NCI-H460 (cell line): ENCODE measurements at regions not wholly inside any gene's neighbourhood (a gene's known extent, or its start where the extent isn't known, plus 50 kb on each side); places are given as distances from the start of the nearest gene placed in this dataset.
A peak's percentile ranks its signal among the peaks of the same experiment; 100 is the strongest.
"Not testable (repeated sequence)": the region's sequence is repeated elsewhere in the genome, so short reads cannot be mapped to it uniquely, and the experiment has no call there.

Source experiments
- DNase-seq: peaks from one replicate; pipeline ENCODE4 v3.0.0-alpha.2; 2016; ENCODE audit warnings: low read depth; ENCODE audit errors: extremely low read depth

DNA sequence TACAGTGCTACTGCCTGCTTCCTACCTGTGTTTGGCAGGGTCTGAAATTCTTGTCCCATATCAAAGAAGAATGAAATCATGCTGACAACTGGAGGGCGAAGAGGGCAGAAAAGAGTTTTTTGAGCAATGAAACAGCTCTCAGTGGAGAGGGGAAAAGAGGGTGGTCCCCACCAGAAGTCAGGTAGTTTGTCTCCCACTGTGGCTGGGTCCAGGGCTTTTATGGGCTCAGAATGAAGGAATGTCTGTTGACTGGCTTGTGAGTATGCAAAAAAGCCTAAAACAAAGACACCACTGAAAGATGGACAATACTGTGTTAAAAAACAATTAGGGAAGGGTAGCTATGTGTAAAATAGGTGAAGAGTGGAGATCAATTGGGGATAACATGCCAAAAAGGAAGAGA, 115.0 kb downstream of the ADAM29 start:
- no peak for DNase-seq

DNA sequence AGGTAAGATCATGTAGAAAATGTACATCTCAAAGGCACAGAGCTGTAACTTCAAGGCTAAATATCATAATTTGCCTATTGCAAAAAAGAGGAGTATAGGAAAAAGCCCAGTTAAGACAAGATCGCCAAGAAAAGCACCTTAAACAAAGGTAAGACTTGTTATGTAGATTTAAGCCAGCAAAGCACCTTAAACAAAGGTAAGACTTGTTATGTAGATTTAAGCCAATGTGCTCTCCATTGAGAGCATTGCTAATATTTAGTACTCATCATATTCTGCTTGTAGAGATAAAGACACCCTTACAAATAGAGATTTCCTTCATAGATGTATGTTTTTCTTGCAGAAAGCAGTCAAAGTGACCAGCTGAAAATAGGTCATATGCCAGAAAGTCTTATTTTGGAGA, 115.8 kb downstream of the ADAM29 start:
- DNase-seq = no peak

DNA sequence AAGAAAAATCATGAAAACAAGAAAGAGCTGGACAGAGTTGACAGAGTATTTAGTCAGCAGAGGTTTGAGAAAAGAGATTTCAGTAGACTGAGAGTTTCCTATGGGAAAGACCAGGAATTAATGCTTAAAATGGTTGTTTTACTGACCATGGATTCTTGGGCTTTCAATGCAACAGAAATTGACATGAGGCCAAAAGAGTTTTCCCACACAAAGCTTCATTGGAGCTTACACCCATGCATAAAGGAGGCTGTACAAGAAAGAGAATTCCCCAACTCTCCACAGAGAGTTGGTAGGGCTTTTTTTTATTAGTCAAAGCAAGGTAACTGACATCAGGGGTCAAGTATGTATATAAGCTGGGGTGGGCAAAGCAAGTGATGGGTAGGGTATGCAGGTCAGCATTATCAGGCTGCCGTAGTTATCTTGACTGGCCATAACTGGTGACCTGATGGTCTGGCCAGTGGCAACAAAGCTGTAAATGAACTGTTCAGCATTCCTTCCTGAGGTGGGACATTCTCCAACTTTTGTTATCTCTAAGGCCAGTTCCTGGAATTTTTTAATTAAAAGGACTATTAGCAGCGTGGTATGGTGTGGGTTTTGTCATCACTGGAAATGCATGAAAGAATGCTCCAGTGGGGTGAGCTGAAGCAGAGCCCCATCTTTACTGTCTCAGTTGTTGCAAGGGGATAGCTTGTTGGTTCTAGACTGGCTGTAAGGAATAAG, 117.0 kb downstream of the ADAM29 start:
- DNase-seq = no peak

DNA sequence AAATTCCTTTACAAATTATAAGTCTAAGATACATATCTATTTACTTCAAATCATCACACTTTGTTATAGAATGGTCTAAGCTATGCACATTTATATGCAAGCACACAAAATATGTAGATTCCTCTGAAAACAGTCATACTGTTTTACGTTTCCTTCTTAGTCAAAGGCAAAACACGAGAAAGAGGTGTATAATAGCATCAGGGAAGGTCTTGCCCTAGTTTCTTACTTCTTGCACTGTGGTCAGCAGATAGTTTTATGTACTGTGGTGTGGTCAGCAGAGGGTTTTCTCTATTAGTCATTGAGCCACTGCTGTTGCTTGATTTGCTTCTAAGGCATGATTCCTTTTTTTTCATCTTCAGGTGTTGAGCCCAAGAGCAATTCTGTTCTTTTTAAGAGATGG, 117.7 kb downstream of the ADAM29 start:
- no peak for DNase-seq

DNA sequence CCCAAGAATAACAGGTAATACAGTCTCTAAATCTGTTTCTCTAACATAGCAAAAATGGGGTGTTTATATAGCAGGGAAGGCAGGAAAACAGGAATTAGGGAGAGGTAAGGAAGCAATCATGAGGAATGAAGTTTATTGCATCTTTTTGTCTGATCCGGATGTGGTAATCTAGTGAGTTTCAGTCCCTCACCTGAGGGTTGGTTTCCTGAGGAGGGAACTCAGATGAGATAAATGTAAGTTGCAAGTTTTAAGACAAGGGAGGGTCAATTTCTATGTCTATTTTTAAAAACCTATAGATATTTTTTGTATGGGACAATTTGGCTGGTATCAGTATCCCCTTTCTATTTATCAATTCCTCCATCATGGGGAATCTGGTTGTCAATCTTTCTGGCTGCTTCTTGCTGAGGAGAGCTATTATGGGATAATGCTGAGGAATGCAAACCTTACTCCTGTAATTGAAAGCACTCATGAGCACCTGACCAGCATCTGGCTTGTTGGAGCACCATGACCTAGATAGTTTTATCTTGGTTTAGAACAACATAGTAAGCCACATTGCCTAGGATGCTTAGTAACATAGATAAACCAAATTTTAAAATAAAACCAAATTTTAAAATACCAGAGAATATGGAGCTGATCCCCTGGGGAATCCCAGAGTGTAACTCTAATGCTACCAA, 130.1 kb downstream of the ADAM29 start:
- DNase-seq = no peak

DNA sequence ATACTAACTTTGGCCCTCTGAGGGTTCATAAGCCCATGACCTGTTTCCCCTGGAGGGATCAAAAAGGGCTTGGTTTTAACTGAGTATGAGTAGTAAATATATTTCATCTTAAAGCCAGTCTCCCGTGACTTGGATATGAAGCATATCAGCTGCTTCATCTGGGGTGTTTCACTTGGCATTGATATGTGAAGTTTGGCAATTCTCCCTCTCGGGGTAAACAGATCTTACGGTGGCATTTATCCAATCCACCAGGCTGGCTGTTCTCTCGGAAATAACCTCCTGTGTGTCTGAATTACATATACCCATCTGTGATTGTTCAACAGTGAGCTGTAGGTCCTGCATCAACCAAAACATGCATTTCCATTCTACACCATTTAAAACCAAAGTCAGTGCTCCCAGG, 130.7 kb downstream of the ADAM29 start:
- DNase-seq = peak; percentile 26

DNA sequence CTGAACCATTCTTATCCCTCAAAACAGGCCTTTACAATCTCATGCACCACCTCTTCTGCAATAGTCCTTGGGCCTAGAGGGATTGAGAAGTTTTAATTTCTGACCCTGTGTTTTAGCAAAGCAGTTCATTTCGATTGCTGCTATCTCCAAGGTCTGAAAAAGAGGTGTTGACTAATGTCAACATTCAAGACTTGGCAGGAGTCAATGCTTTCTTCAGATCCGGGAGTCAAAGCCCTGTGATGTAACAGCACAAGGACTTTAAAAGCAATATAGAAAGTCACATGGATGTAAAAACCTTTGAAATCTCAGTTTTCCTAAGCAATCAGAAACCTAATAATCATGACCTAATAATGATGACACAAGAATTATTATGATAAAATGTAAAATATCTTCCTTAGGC, 133.8 kb downstream of the ADAM29 start:
- no peak for DNase-seq

GRCh38 chr4:175054980-175055379, 136.8 kb downstream of the ADAM29 start:
- DNase-seq = no peak

GRCh38 chr4:175062183-175062592, 144.0 kb downstream of the ADAM29 start:
- no peak for DNase-seq

DNA sequence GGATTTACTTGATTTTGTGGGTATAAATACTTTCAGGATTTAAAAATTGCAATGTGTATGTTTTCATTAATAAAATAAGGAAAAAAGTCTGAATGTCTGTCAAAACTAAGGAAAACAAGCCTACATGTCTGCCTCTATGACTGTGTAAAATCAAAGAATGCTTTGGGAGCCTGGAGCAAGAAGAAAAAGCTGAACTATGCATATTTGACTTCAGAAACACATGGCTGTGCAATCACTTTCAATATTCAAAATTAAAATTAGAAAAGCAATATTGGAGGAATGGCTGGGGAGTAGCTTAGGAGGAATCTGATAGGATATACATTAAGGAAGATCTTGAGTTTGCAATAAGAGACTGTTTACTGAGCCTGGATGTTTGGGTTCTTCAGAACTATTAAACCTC, 147.1 kb downstream of the ADAM29 start:
- no peak for DNase-seq

DNA sequence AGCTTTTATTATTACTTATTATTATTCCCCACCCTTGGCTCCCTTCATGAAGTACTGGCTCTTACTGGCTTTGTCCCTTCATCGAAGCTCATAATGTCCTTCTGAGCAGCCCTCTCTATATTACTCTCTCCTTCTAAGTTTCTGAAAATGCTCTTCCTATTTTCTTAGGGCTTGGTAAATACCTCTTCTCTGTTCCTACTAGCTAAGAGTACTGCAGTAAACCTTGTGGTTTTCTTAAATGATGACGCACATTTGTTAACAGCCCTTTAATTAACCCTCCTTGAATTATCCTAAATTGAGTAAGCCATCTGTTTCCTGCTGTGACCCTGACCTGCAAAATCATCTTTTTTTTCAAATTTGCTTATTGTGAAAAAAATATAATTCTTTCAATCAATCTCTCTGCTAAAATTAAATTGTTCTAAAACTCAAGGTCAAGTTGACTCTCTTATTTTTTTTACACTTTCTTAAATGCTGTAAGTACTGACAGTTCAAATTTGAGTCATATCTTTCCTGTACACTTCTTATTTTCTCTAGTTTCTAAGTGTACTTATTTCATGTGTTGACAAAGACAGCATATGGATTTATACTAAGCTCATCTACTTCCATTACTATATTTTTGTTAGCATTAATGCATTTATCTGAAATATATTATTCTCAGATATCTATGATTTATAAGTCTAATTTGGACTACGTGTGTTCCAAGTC, 148.9 kb downstream of the ADAM29 start:
- DNase-seq = no peak

- no peak for DNase-seq
These were observed 150.1 kb downstream of the ADAM29 start for GRCh38 chr4:175068266-175068665.

GRCh38 chr4:175070444-175070843, 152.3 kb downstream of the ADAM29 start:
- no peak for DNase-seq

- no peak for DNase-seq
These were observed 153.0 kb downstream of the ADAM29 start for GRCh38 chr4:175071123-175071522.

DNA sequence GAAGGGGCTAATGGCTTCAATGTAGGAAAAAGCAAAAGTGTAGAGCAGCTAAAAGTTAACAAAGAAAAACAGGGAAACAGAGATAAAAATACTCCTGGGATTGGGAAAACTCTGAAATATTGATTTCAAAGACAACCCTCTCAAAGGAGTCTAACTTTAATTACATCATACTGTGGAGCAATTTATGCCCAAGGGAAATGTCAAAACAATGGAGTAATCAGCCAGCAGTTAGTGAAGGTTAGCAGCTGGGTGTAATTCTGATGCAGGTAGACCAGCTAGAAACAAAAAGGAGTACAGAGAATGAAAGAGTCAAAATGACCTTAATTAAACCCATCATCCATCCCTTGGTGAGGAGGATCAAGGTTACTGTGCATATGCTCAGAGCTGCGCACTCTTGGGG, 169.0 kb downstream of the ADAM29 start:
- DNase-seq = peak; percentile 3

- DNase-seq = no peak
These were observed 172.0 kb downstream of the ADAM29 start for GRCh38 chr4:175090116-175090515.

DNA sequence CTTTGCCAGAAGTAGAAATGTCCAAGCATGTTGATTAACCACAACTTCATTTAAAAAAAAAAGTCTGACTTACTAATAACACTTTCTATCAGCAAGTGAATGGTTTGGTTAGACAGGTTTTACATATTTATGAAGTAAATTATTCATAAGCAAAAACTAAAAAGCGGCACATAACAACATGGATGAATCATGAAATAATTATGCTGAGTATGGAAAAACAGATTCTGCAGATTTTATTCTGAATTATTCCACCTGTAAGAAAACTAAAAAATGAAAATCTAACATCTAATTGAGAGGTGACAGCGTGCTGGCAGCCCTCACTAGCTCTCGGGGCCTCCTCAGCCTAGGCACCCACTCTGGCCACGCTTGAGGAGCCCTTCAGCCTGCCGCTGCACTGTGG, 173.5 kb downstream of the ADAM29 start:
- DNase-seq = no peak

- no peak for DNase-seq
These were observed 174.0 kb downstream of the ADAM29 start for GRCh38 chr4:175092114-175092513.

DNA sequence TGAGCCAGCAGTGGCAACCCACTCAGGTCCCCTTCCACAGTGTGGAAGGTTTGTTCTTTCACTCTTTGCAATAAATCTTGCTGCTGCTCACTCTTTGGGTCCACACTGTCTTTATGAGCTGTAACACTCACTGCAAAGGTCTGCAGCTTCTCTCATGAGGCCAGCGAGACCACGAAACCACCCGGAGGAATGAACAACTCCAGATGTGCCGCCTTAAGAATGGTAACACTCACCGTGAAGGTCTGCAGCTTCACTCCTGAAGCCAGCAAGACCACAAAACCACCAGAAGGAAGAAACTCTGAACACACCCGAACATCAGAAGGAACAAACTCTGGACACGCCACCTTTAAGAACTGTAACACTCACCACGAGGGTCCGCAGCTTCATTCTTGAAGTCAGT, 174.9 kb downstream of the ADAM29 start:
- DNase-seq = not testable (repeated sequence)

- no peak for DNase-seq
These were observed 185.2 kb downstream of the ADAM29 start for GRCh38 chr4:175103403-175103802.

DNA sequence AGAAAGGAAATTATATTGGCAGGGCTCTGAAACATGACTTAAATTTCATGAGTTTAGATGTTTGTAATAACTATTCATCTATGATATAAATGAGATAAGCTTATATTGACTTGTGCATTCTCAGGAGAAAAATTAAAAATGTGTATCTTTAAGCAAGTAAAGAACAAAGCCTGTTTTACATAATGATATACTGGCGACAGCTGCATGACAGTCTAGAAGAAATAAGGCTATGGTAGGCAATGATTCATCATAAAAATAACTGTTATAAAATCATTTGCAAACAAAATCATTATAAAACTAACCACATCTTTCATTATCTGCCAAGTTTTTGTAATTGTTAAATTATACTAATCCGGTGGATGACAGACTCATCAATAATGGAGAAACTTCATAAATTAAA, 188.1 kb downstream of the ADAM29 start:
- no peak for DNase-seq

GRCh38 chr4:175109933-175110332, 191.8 kb downstream of the ADAM29 start:
- no peak for DNase-seq
